ENCODE measurements at regions not wholly inside any gene's neighbourhood (a gene's known extent, or its start where the extent isn't known, plus 50 kb on each side); places are given as distances from the start of the nearest gene placed in this dataset.
"Not testable (repeated sequence)": the region's sequence is repeated elsewhere in the genome, so short reads cannot be mapped to it uniquely, and the experiment has no call there.

DNA sequence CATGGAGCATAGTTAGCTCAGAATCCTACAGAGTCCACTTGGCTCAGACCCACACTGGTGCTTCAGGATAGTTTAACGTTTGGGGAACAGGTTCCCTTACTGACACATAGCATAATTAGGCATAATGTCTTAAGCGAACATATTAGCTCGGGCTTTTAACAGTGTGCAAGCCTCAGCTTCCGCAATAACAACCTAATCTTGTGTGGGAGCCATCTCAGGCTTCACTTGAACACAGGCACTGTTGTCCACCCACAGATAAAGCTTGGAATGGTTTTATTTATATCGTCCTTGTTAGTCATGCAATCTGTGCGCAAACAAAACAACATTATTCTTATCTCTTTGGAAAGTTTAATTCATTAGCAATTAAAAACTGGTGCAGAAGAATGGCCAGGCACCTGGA, 293.5 kb upstream of the NOTCH2NLA start:
- TF ChIP-seq, protein P1, sequence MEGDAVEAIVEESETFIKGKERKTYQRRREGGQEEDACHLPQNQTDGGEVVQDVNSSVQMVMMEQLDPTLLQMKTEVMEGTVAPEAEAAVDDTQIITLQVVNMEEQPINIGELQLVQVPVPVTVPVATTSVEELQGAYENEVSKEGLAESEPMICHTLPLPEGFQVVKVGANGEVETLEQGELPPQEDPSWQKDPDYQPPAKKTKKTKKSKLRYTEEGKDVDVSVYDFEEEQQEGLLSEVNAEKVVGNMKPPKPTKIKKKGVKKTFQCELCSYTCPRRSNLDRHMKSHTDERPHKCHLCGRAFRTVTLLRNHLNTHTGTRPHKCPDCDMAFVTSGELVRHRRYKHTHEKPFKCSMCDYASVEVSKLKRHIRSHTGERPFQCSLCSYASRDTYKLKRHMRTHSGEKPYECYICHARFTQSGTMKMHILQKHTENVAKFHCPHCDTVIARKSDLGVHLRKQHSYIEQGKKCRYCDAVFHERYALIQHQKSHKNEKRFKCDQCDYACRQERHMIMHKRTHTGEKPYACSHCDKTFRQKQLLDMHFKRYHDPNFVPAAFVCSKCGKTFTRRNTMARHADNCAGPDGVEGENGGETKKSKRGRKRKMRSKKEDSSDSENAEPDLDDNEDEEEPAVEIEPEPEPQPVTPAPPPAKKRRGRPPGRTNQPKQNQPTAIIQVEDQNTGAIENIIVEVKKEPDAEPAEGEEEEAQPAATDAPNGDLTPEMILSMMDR (IDR thresholded peaks at IDR 0.05), result not testable (repeated sequence)
- TF ChIP-seq POLR2A (IDR thresholded peaks at IDR 0.05), result not testable (repeated sequence)
